Endodermal cell (in vitro differentiated cells): ENCODE measurements at regions not wholly inside any gene's neighbourhood (a gene's known extent, or its start where the extent isn't known, plus 50 kb on each side); places are given as distances from the start of the nearest gene placed in this dataset.

Source experiments
- DNase-seq: peaks from one replicate; pipeline ENCODE4 v3.0.0-alpha.2; 2017
- H3K27ac ChIP-seq: 2 replicates; pipeline ENCODE4 v1.5.1; 2013; ENCODE audit warnings: mild to moderate bottlenecking, low read depth, low read length, moderate library complexity
- H3K27me3 ChIP-seq: 2 replicates; pipeline ENCODE4 v1.6.1; 2013; ENCODE audit warnings: mild to moderate bottlenecking, low read length, moderate library complexity; ENCODE audit not compliant: insufficient read depth, control insufficient read depth, poor library complexity, severe bottlenecking
- H3K36me3 ChIP-seq: 2 replicates; pipeline ENCODE4 v1.7.0; 2013; ENCODE audit warnings: mild to moderate bottlenecking, low read length, moderate library complexity; ENCODE audit not compliant: control insufficient read depth, insufficient read depth
- H3K4me1 ChIP-seq: one replicate; pipeline ENCODE4 v1.7.0; 2013; ENCODE audit warnings: low read length; ENCODE audit not compliant: control insufficient read depth, insufficient read depth
- H3K4me3 ChIP-seq: 2 replicates; pipeline ENCODE4 v1.5.1; 2013; ENCODE audit warnings: mild to moderate bottlenecking, low read length, moderate library complexity
- H3K9ac ChIP-seq: 2 replicates; pipeline ENCODE4 v1.6.1; 2013; ENCODE audit warnings: mild to moderate bottlenecking, low read length, moderate library complexity; ENCODE audit not compliant: poor library complexity, severe bottlenecking; ENCODE audit errors: extremely low read depth
- H3K9me3 ChIP-seq: 2 replicates; pipeline ENCODE4 v1.6.1; 2013; ENCODE audit warnings: mild to moderate bottlenecking, low read length, moderate library complexity; ENCODE audit not compliant: control insufficient read depth
- H3K27ac Mint-ChIP-seq: 2 replicates; pipeline ENCODE4 v1.8.0; 2020; ENCODE audit warnings: mixed read lengths
- H3K27me3 Mint-ChIP-seq: 2 replicates; pipeline ENCODE4 v1.8.0; 2021; ENCODE audit warnings: mild to moderate bottlenecking, mixed read lengths; ENCODE audit not compliant: insufficient read depth
- H3K36me3 Mint-ChIP-seq: 2 replicates; pipeline ENCODE4 v1.8.0; 2020; ENCODE audit warnings: low read depth, mixed read lengths
- H3K4me1 Mint-ChIP-seq: 2 replicates; pipeline ENCODE4 v1.8.0; 2020; ENCODE audit warnings: mixed read lengths
- H3K4me3 Mint-ChIP-seq: 2 replicates; pipeline ENCODE4 v1.8.0; 2020; ENCODE audit warnings: mild to moderate bottlenecking, moderate library complexity, mixed read lengths
- H3K9me3 Mint-ChIP-seq: 2 replicates; pipeline ENCODE4 v1.8.0; 2020; ENCODE audit warnings: mild to moderate bottlenecking, mixed read lengths
- CTCF ChIP-seq: fragments of 200-600 bp; sonication (generic); conservative IDR thresholded peaks from 2 replicates; pipeline ENCODE4 v1.5.0; 2021; ENCODE audit warnings: antibody characterized with exemption, mild to moderate bottlenecking
- WGBS, 2 experiments: methylation state at CpG; one replicate each; pipeline versions ENCODE4 v1.1.5 to v1.1.7; 2013; ENCODE audit warnings: missing lambda C conversion rate in 2 of 2, mixed read lengths in 1 of 2; ENCODE audit not compliant: insufficient coverage in 1 of 2, insufficient read length in 1 of 2; 5-methylcytosine and 5-hydroxymethylcytosine counted together

- H3K36me3 ChIP-seq: no peaks in the 10 kb centered on the region
- Mint-ChIP-seq H3K4me1 (no peaks in the 10 kb centered on the region), H3K4me3 (no peak overlapping the region), H3K27me3 (no peaks in the 10 kb centered on the region), H3K36me3 (no peaks in the 10 kb centered on the region), H3K9me3 (no peaks in the 10 kb centered on the region), H3K27ac (no peak overlapping the region)
- no peaks in the 10 kb centered on the region for H3K27me3 ChIP-seq
- 71 to 93% methylated on average over 1 to 2 of the region's 2 CpGs for WGBS, 2 experiments
- no peak overlapping the region for H3K9ac ChIP-seq
- TF ChIP-seq CTCF: no peak
- H3K4me1 ChIP-seq: no peaks in the 10 kb centered on the region
- H3K9me3 ChIP-seq: no peaks in the 10 kb centered on the region
- no peak overlapping the region for H3K4me3 ChIP-seq
- no peak for DNase-seq
- H3K27ac ChIP-seq: no peak overlapping the region
These were observed 488.3 kb downstream of the PCDH17 start for GRCh38 chr13:58119804-58120203.

- no peaks in the 10 kb centered on the region for H3K4me1 ChIP-seq
- H3K4me3 ChIP-seq: no peak overlapping the region
- peaks cover 12% of the 10 kb centered on the region for H3K9me3 Mint-ChIP-seq
- no peaks in the 10 kb centered on the region for H3K36me3 ChIP-seq
- H3K27ac Mint-ChIP-seq: no peak overlapping the region
- H3K27me3 Mint-ChIP-seq: no peaks in the 10 kb centered on the region
- H3K4me1 Mint-ChIP-seq: no peaks in the 10 kb centered on the region
- TF ChIP-seq CTCF: no peak
- peaks cover 7% of the 10 kb centered on the region for H3K9me3 ChIP-seq
- no peak overlapping the region for H3K27ac ChIP-seq
- no peak for DNase-seq
- H3K4me3 Mint-ChIP-seq: no peak overlapping the region
- H3K36me3 Mint-ChIP-seq: peaks cover 4% of the 10 kb centered on the region
- no peaks in the 10 kb centered on the region for H3K27me3 ChIP-seq
- WGBS, 2 experiments: 84% methylated on average over 2 of the region's 2 CpGs; no CpG with 5 or more reads in 1 of the 2 experiments
- H3K9ac ChIP-seq: no peak overlapping the region
These were observed 495.0 kb downstream of the PCDH17 start for GRCh38 chr13:58126496-58126895.

- TF ChIP-seq CTCF: no peak
- Histone ChIP-seq H3K27ac (no peak overlapping the region), H3K4me3 (no peak overlapping the region), H3K4me1 (no peaks in the 10 kb centered on the region), H3K36me3 (no peaks in the 10 kb centered on the region), H3K9me3 (peaks cover 15% of the 10 kb centered on the region), H3K27me3 (no peaks in the 10 kb centered on the region), H3K9ac (no peak overlapping the region)
- 73 to 88% methylated on average over 1 to 3 of the region's 3 CpGs for WGBS, 2 experiments
- peak; percentile 57 for DNase-seq
- Mint-ChIP-seq H3K36me3 (peaks cover 4% of the 10 kb centered on the region), H3K4me1 (peaks cover 4% of the 10 kb centered on the region), H3K27ac (no peak overlapping the region), H3K27me3 (peaks cover 3% of the 10 kb centered on the region), H3K4me3 (no peak overlapping the region), H3K9me3 (peaks cover 17% of the 10 kb centered on the region)
These were observed 502.5 kb downstream of the PCDH17 start for GRCh38 chr13:58134012-58134411.
